ENCODE measurements at regions not wholly inside any gene's neighbourhood (a gene's known extent, or its start where the extent isn't known, plus 50 kb on each side); places are given as distances from the start of the nearest gene placed in this dataset.

- TF ChIP-seq SMC3 (conservative IDR thresholded peaks at IDR 0.05; ENCODE audit: poor library complexity): no peak
- Histone ChIP-seq H4K20me1 (ENCODE audit: insufficient read depth) (no peaks in the 10 kb centered on the region), H3F3A (ENCODE audit: insufficient read depth, low read length, poor library complexity, severe bottlenecking) (no peaks in the 10 kb centered on the region)
These were observed 59.1 kb upstream of the COL8A1 start for GRCh38 chr3:99579246-99579645.

GRCh38 chr3:99578339-99578970 lies 59.9 kb upstream of the COL8A1 start:
- no peak overlapping the region for H3K4me3 ChIP-seq (ENCODE audit: low read length)
- no peak overlapping the region for H3K27ac ChIP-seq (ENCODE audit: low read length)
- H3K9ac ChIP-seq (ENCODE audit: low read length): no peak overlapping the region
- H2AFZ ChIP-seq (ENCODE audit: low read depth, low read length): no peak overlapping the region
- no peaks in the 10 kb centered on the region for H3F3A ChIP-seq (ENCODE audit: insufficient read depth, low read length, poor library complexity, severe bottlenecking)
- H4K20me1 ChIP-seq (ENCODE audit: insufficient read depth): no peaks in the 10 kb centered on the region
- H3K36me3 ChIP-seq (ENCODE audit: insufficient read depth, low read length): no peaks in the 10 kb centered on the region
- H3K27me3 ChIP-seq (ENCODE audit: insufficient read depth, low read depth, low read length): no peaks in the 10 kb centered on the region
- H3K4me2 ChIP-seq (ENCODE audit: low read length): no peak overlapping the region
- H3K9me2 ChIP-seq (ENCODE audit: insufficient read depth, low read length): no peaks in the 10 kb centered on the region
- no peak for TF ChIP-seq SMC3 (conservative IDR thresholded peaks at IDR 0.05; ENCODE audit: poor library complexity)
- no peak for TF ChIP-seq POLR2AphosphoS5 (IDR thresholded peaks at IDR 0.05)
- no peak for TF ChIP-seq EP300 (conservative IDR thresholded peaks at IDR 0.05; ENCODE audit: poor library complexity, severe bottlenecking)
- TF ChIP-seq CTCF (IDR thresholded peaks at IDR 0.05; ENCODE audit: poor library complexity, severe bottlenecking): no peak
- no peak for TF ChIP-seq RAD21 (conservative IDR thresholded peaks at IDR 0.05)
- no peak for TF ChIP-seq MXI1 (conservative IDR thresholded peaks at IDR 0.05; ENCODE audit: poor library complexity, severe bottlenecking)
- no peaks in the 10 kb centered on the region for H3K9me3 ChIP-seq (ENCODE audit: low read length)
- no peaks in the 10 kb centered on the region for H3K79me2 ChIP-seq (replicated peaks; ENCODE audit: insufficient read depth, low read length)

More at GRCh38 chr3:99579246-99579645, 59.1 kb upstream of the COL8A1 start:
- H3K9me3 ChIP-seq (ENCODE audit: low read length): no peaks in the 10 kb centered on the region
- no peak overlapping the region for H3K4me3 ChIP-seq (ENCODE audit: low read length)
- H3K9ac ChIP-seq (ENCODE audit: low read length): no peak overlapping the region
- no peak overlapping the region for H3K27ac ChIP-seq (ENCODE audit: low read length)
- H2AFZ ChIP-seq (ENCODE audit: low read depth, low read length): no peak overlapping the region
- H3K36me3 ChIP-seq (ENCODE audit: insufficient read depth, low read length): no peaks in the 10 kb centered on the region
- no peaks in the 10 kb centered on the region for H3K27me3 ChIP-seq (ENCODE audit: insufficient read depth, low read depth, low read length)
- H3K9me2 ChIP-seq (ENCODE audit: insufficient read depth, low read length): no peaks in the 10 kb centered on the region
- H3K4me2 ChIP-seq (ENCODE audit: low read length): no peak overlapping the region
- H3K79me2 ChIP-seq (replicated peaks; ENCODE audit: insufficient read depth, low read length): no peaks in the 10 kb centered on the region

DNA sequence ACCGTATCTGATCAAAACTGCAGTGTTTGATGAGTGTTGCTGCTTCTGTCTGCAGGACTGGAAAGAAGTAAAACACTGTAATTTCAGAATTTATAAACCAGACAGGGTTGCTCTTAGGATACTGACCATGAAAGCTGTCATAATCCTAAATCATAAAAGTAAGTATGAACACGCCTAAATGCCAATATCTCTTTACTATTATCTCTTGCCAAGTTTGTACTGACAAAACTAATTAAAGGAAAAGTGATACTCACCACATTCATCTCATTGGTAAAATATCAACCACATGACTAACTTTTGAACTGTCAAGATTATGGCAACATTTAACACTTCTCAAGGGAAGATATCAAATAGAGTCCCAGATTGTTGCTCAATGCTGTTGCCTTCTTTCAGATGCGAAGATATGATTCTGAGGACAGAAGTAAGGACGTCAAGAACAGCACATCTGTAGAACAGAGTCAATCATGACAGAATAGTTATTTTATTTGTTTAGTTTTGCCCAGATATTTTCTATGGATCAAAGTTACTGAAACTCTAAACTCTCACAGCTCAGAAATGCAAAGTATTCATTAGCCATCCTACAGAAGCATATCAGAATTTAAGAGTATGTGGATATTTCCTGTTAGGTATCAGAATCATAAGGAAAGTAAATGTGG lies 61.4 kb upstream of the COL8A1 start:
- no peaks in the 10 kb centered on the region for H3K36me3 ChIP-seq (ENCODE audit: insufficient read depth, low read length)
- H3K9me3 ChIP-seq (ENCODE audit: low read length): no peaks in the 10 kb centered on the region
- H3K9ac ChIP-seq (ENCODE audit: low read length): no peak overlapping the region
- H3F3A ChIP-seq (ENCODE audit: insufficient read depth, low read length, poor library complexity, severe bottlenecking): no peaks in the 10 kb centered on the region
- no peaks in the 10 kb centered on the region for H3K27me3 ChIP-seq (ENCODE audit: insufficient read depth, low read depth, low read length)
- H3K4me3 ChIP-seq (ENCODE audit: low read length): no peak overlapping the region
- no peaks in the 10 kb centered on the region for H4K20me1 ChIP-seq (ENCODE audit: insufficient read depth)
- H3K4me2 ChIP-seq (ENCODE audit: low read length): no peak overlapping the region
- no peaks in the 10 kb centered on the region for H3K9me2 ChIP-seq (ENCODE audit: insufficient read depth, low read length)
- no peak for TF ChIP-seq EZH2 (IDR thresholded peaks at IDR 0.05; ENCODE audit: borderline replicate concordance, insufficient read depth, low read length, poor library complexity, severe bottlenecking)
- no peak overlapping the region for H2AFZ ChIP-seq (ENCODE audit: low read depth, low read length)
- H3K79me2 ChIP-seq (replicated peaks; ENCODE audit: insufficient read depth, low read length): no peaks in the 10 kb centered on the region
- no peak overlapping the region for H3K27ac ChIP-seq (ENCODE audit: low read length)

Measured in neural cell (in vitro differentiated cells).